ENCODE measurements at regions not wholly inside any gene's neighbourhood (a gene's known extent, or its start where the extent isn't known, plus 50 kb on each side); places are given as distances from the start of the nearest gene placed in this dataset.

- TF ChIP-seq, protein P1, sequence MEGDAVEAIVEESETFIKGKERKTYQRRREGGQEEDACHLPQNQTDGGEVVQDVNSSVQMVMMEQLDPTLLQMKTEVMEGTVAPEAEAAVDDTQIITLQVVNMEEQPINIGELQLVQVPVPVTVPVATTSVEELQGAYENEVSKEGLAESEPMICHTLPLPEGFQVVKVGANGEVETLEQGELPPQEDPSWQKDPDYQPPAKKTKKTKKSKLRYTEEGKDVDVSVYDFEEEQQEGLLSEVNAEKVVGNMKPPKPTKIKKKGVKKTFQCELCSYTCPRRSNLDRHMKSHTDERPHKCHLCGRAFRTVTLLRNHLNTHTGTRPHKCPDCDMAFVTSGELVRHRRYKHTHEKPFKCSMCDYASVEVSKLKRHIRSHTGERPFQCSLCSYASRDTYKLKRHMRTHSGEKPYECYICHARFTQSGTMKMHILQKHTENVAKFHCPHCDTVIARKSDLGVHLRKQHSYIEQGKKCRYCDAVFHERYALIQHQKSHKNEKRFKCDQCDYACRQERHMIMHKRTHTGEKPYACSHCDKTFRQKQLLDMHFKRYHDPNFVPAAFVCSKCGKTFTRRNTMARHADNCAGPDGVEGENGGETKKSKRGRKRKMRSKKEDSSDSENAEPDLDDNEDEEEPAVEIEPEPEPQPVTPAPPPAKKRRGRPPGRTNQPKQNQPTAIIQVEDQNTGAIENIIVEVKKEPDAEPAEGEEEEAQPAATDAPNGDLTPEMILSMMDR (IDR thresholded peaks at IDR 0.05): no peak
- no peak for TF ChIP-seq POLR2A (IDR thresholded peaks at IDR 0.05)
Measured at GRCh38 chr6:125509477-125509876, 207.7 kb upstream of the HDDC2 start.

All from transverse colon (tissue), 3 donors.